SK-N-SH (cell line): ENCODE measurements at regions not wholly inside any gene's neighbourhood (a gene's known extent, or its start where the extent isn't known, plus 50 kb on each side); places are given as distances from the start of the nearest gene placed in this dataset.

Experiments
- CTCF ChIA-PET: fragments of 300-600, 350-600 bp; formaldehyde crosslinking; extraction: SDS; loops from one replicate; lab custom pipeline; 2021; lab: Yijun Ruan, JAX
- POLR2A ChIA-PET: fragments of 350-600 bp; sonication (Branson Sonifier 250); formaldehyde crosslinking; extraction: SDS; loops from one replicate; lab custom pipeline; 2020; ENCODE audit warnings: antibody characterized with exemption, inconsistent platforms; lab: Yijun Ruan, JAX
- DNase-seq: peaks from one replicate; pipeline ENCODE4 v3.0.0; 2012
- H2AFZ ChIP-seq: fragments of 200-600 bp; sonication (generic); 2 replicates; pipeline ENCODE4 v1.8.1; 2016; ENCODE audit warnings: antibody characterized with exemption, mild to moderate bottlenecking, low read depth
- H3F3A ChIP-seq: fragments of 200-600 bp; sonication (generic); replicated peaks from 2 replicates; pipeline ENCODE3; 2016; ENCODE audit warnings: antibody characterized with exemption, mild to moderate bottlenecking; ENCODE audit not compliant: insufficient read depth
- H3K27ac ChIP-seq, 2 experiments: fragments of 200-500 bp in 1 of 2; fragments of 200-600 bp in 1 of 2; sonication (Bioruptor generic) in 1 of 2; sonication (generic), shearing (Covaris generic) in 1 of 2; 2 replicates each; pipeline versions ENCODE4 v1.5.1 to v1.6.1; 2014 to 2016; ENCODE audit warnings: low read depth in 2 of 2, inconsistent platforms in 1 of 2, low read length in 1 of 2, mild to moderate bottlenecking in 1 of 2, mixed read lengths in 1 of 2
- H3K27me3 ChIP-seq: fragments of 200-600 bp; sonication (generic), shearing (Covaris generic); 2 replicates; pipeline ENCODE4 v1.6.1; 2016; ENCODE audit warnings: mixed run types; ENCODE audit not compliant: insufficient read depth
- H3K36me3 ChIP-seq, 2 experiments: fragments of 200-500 bp in 1 of 2; fragments of 200-600 bp in 1 of 2; sonication (Bioruptor generic) in 1 of 2; sonication (generic) in 1 of 2; replicated peaks in 1 of 2; 2 replicates each; pipeline versions ENCODE3 to v1.5.1; 2014 to 2016; ENCODE audit warnings: low read length in 1 of 2, mild to moderate bottlenecking in 1 of 2; ENCODE audit not compliant: insufficient read depth in 2 of 2, control insufficient read depth in 1 of 2
- H3K4me1 ChIP-seq, 2 experiments: fragments of 200-500 bp in 1 of 2; fragments of 200-600 bp in 1 of 2; sonication (Bioruptor generic) in 1 of 2; sonication (generic), shearing (Covaris generic) in 1 of 2; 2 replicates each; pipeline versions ENCODE4 v1.5.1 to v1.6.1; 2014 to 2016; ENCODE audit warnings: low read depth in 1 of 2, low read length in 1 of 2, mixed run types in 1 of 2; ENCODE audit not compliant: insufficient read depth in 2 of 2, control insufficient read depth in 1 of 2
- H3K4me2 ChIP-seq: fragments of 200-600 bp; sonication (generic), shearing (Covaris generic); 2 replicates; pipeline ENCODE4 v1.6.1; 2017; ENCODE audit warnings: mixed run types
- H3K4me3 ChIP-seq, 2 experiments: fragments of 200-500 bp in 1 of 2; fragments of 200-600 bp in 1 of 2; sonication (Bioruptor generic) in 1 of 2; sonication (generic), shearing (Covaris generic) in 1 of 2; 2 replicates each; pipeline versions ENCODE4 v1.5.1 to v1.8.1; 2014 to 2016; ENCODE audit warnings: low read depth in 2 of 2, inconsistent platforms in 1 of 2, low read length in 1 of 2, mild to moderate bottlenecking in 1 of 2, mixed read lengths in 1 of 2, moderate library complexity in 1 of 2
- H3K79me2 ChIP-seq: fragments of 200-600 bp; sonication (generic); 2 replicates; pipeline ENCODE4 v1.8.1; 2017; ENCODE audit warnings: mild to moderate bottlenecking; ENCODE audit not compliant: insufficient read depth
- H3K9ac ChIP-seq: fragments of 200-600 bp; sonication (generic); 2 replicates; pipeline ENCODE4 v1.6.1; 2017; ENCODE audit warnings: mixed run types
- H3K9me2 ChIP-seq: fragments of 200-600 bp; sonication (generic); 2 replicates; pipeline ENCODE4 v1.6.1; 2017; ENCODE audit warnings: mixed run types
- H3K9me3 ChIP-seq: fragments of 200-600 bp; sonication (generic); 2 replicates; pipeline ENCODE4 v1.6.1; 2017; ENCODE audit warnings: mixed run types, mild to moderate bottlenecking, moderate library complexity
- H4K20me1 ChIP-seq: fragments of 200-600 bp; sonication (generic); 2 replicates; pipeline ENCODE4 v1.6.1; 2017; ENCODE audit warnings: mild to moderate bottlenecking, mixed run types; ENCODE audit not compliant: insufficient read depth
- CHD2 ChIP-seq: fragments of 150-350 bp; IDR thresholded peaks from 2 replicates; pipeline ENCODE4 v1.6.1; 2018; ENCODE audit warnings: low read length; ENCODE audit not compliant: partially characterized antibody
- ELF1 ChIP-seq: IDR thresholded peaks from 2 replicates; pipeline ENCODE4 v1.4.0; 2012
- EZH2phosphoT487 ChIP-seq: fragments of 200-600 bp; sonication (generic); IDR thresholded peaks from 2 replicates; pipeline ENCODE4 v1.6.1; 2017; ENCODE audit warnings: low read depth, mixed run types, mild to moderate bottlenecking, antibody characterized with exemption, moderate library complexity, borderline replicate concordance
- FOSL2 ChIP-seq: IDR thresholded peaks from 2 replicates; pipeline ENCODE4 v1.4.0; 2012; ENCODE audit warnings: low read depth, mild to moderate bottlenecking, moderate library complexity, borderline replicate concordance
- FOXJ3 ChIP-seq: sonication (generic); formaldehyde crosslinking; IDR thresholded peaks from 2 replicates; pipeline ENCODE4 v1.5.1; 2020; ENCODE audit warnings: mild to moderate bottlenecking, missing genetic modification reagents
- GABPA ChIP-seq: IDR thresholded peaks from 2 replicates; pipeline ENCODE4 v1.4.0; 2012; ENCODE audit warnings: low read depth, mild to moderate bottlenecking
- IRF3 ChIP-seq: fragments of 150-350 bp; IDR thresholded peaks from 2 replicates; pipeline ENCODE4 v1.6.1; 2016; ENCODE audit warnings: mild to moderate bottlenecking, low read depth, low read length
- JUND ChIP-seq: IDR thresholded peaks from 2 replicates; pipeline ENCODE4 v1.4.0; 2012
- MAX ChIP-seq: IDR thresholded peaks from 2 replicates; pipeline ENCODE4 v1.4.0; 2012; ENCODE audit warnings: low read depth
- MEF2A ChIP-seq: IDR thresholded peaks from 2 replicates; pipeline ENCODE4 v1.4.0; 2012; ENCODE audit warnings: low read depth, borderline replicate concordance
- MXI1 ChIP-seq: IDR thresholded peaks from 2 replicates; pipeline ENCODE4 v1.6.1; 2012; ENCODE audit warnings: mild to moderate bottlenecking, low read depth, low read length, improper control_type of control experiment
- NRF1 ChIP-seq: IDR thresholded peaks from 2 replicates; pipeline ENCODE4 v1.6.1; 2012; ENCODE audit warnings: low read depth, mild to moderate bottlenecking, low read length
- POLR2AphosphoS5 ChIP-seq: IDR thresholded peaks from 2 replicates; pipeline ENCODE4 v1.6.1; 2012; ENCODE audit warnings: low read depth, low read length
- RAD21 ChIP-seq: IDR thresholded peaks from 2 replicates; pipeline ENCODE4 v1.6.1; 2012; ENCODE audit warnings: mild to moderate bottlenecking, low read length
- REST ChIP-seq: IDR thresholded peaks from 2 replicates; pipeline ENCODE4 v1.6.1; 2012; ENCODE audit warnings: mild to moderate bottlenecking, low read depth, low read length, moderate library complexity
- SIN3A ChIP-seq: IDR thresholded peaks from 2 replicates; pipeline ENCODE4 v1.6.1; 2012; ENCODE audit warnings: low read depth, mild to moderate bottlenecking, low read length, moderate library complexity, borderline replicate concordance
- SMC3 ChIP-seq: IDR thresholded peaks from 2 replicates; pipeline ENCODE4 v1.6.1; 2012; ENCODE audit warnings: low read depth, low read length, improper control_type of control experiment
- TEAD4 ChIP-seq: IDR thresholded peaks from 2 replicates; pipeline ENCODE4 v1.4.0; 2012; ENCODE audit warnings: mild to moderate bottlenecking, borderline replicate concordance; ENCODE audit not compliant: insufficient read depth
- YY1 ChIP-seq: IDR thresholded peaks from 2 replicates; pipeline ENCODE4 v1.4.0; 2012; ENCODE audit warnings: low read depth, mild to moderate bottlenecking
- WGBS: methylation state at CpG from one replicate; pipeline ENCODE4 v1.1.6; 2017; ENCODE audit warnings: low lambda C conversion rate; 5-methylcytosine and 5-hydroxymethylcytosine counted together
- TF ChIP-seq, protein P1 (sequence below): IDR thresholded peaks from 2 replicates; pipeline ENCODE4 v1.4.0; 2012; ENCODE audit warnings: low read depth, borderline replicate concordance
- TF ChIP-seq, protein P2 (sequence below): IDR thresholded peaks from 2 replicates; pipeline ENCODE4; 2012

DNA sequence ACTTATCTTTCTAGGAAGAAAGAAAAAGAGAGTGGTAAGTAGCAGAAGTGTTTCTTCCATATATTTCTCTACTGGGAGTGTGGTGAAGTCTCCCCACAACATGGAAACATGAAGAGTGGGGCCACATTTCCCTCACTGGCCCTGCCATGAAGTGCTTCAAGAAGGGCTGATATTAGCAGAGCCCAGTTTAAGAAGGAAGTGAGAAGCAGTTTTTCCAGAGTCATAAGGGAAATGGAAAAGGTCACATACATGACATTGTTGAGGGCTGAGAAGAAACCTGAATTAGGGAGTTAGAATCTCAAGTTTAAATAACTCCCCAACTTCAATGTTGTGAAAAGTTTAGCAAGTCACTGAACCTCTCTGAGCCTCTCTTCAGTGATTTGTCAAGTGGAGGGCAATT lies 171.9 kb upstream of the RBPJ start:
- Histone ChIP-seq H3F3A (no peaks in the 10 kb centered on the region), H3K9me2 (no peaks in the 10 kb centered on the region)
- no peak for DNase-seq
- TF ChIP-seq GABPA: no peak
- TF ChIP-seq, protein P1, sequence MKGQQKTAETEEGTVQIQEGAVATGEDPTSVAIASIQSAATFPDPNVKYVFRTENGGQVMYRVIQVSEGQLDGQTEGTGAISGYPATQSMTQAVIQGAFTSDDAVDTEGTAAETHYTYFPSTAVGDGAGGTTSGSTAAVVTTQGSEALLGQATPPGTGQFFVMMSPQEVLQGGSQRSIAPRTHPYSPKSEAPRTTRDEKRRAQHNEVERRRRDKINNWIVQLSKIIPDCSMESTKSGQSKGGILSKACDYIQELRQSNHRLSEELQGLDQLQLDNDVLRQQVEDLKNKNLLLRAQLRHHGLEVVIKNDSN: no peak
- no peak for TF ChIP-seq MXI1
- no peak for TF ChIP-seq REST
- TF ChIP-seq POLR2AphosphoS5: no peak
- TF ChIP-seq RAD21: no peak
- TF ChIP-seq EZH2phosphoT487: no peak
- no peak for TF ChIP-seq FOXJ3 (CRISPR knock-in tag)
- no peak for TF ChIP-seq TEAD4
- no peak for TF ChIP-seq MEF2A
- no peak for TF ChIP-seq ELF1
- TF ChIP-seq SMC3: no peak
- TF ChIP-seq, all 33 proteins: peak for 0
- H3K9me3 ChIP-seq: no peaks in the 10 kb centered on the region
- no peaks in the 10 kb centered on the region for H4K20me1 ChIP-seq
- no peaks in the 10 kb centered on the region for H3K79me2 ChIP-seq
- no peaks in the 10 kb centered on the region; the same call in 1 of the 2 replicates for H3K27me3 ChIP-seq
- H3K4me2 ChIP-seq: no peak overlapping the region
- H2AFZ ChIP-seq: no peak overlapping the region
- H3K4me3 ChIP-seq: no peak overlapping the region
- H3K36me3 ChIP-seq: no peaks in the 10 kb centered on the region
- POLR2A ChIA-PET: no interaction called here
- H3K27ac ChIP-seq: no peak overlapping the region
- H3K9ac ChIP-seq: no peak overlapping the region
- H3K4me1 ChIP-seq: peaks cover 0 to 11% of the 10 kb centered on the region in 2 experiments; a peak in 1 of 4 replicates
- CTCF ChIA-PET: no interaction called here

- peaks cover 0 to 11% of the 10 kb centered on the region in 2 experiments; a peak in 1 of 4 replicates for H3K4me1 ChIP-seq
- no peaks in the 10 kb centered on the region for H3K79me2 ChIP-seq
- no peaks in the 10 kb centered on the region for H4K20me1 ChIP-seq
- CTCF ChIA-PET: no interaction called here
- 70% methylated on average over 5 of the region's 5 CpGs for WGBS
- no peak overlapping the region for H3K4me2 ChIP-seq
- POLR2A ChIA-PET: no interaction called here
- H3K9me3 ChIP-seq: no peaks in the 10 kb centered on the region
- TF ChIP-seq, protein P2, sequence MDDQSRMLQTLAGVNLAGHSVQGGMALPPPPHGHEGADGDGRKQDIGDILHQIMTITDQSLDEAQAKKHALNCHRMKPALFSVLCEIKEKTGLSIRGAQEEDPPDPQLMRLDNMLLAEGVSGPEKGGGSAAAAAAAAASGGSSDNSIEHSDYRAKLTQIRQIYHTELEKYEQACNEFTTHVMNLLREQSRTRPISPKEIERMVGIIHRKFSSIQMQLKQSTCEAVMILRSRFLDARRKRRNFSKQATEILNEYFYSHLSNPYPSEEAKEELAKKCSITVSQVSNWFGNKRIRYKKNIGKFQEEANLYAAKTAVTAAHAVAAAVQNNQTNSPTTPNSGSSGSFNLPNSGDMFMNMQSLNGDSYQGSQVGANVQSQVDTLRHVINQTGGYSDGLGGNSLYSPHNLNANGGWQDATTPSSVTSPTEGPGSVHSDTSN: 0 out of 2 replicates have a peak, but pooled peaks have one; percentile 5
- TF ChIP-seq FOSL2 (peak; percentile 59; the same call in 1 of the 2 replicates), EZH2phosphoT487 (no peak), MAX (no peak), SIN3A (no peak), GABPA (no peak), TEAD4 (no peak), IRF3 (no peak), YY1 (peak; percentile 68; the same call in 1 of the 2 replicates), NRF1 (no peak), CHD2 (no peak), JUND (peak; percentile 33; the same call in 1 of the 2 replicates)
- peak overlapping the region; percentile 74 for H2AFZ ChIP-seq
- no peak for DNase-seq
- no peak overlapping the region for H3K27ac ChIP-seq
- H3K4me3 ChIP-seq: no peak overlapping the region
- H3K27me3 ChIP-seq: no peaks in the 10 kb centered on the region; the same call in 1 of the 2 replicates
- H3K9me2 ChIP-seq: no peaks in the 10 kb centered on the region
- no peak overlapping the region for H3K9ac ChIP-seq
- no peaks in the 10 kb centered on the region for H3F3A ChIP-seq
- H3K36me3 ChIP-seq: no peaks in the 10 kb centered on the region
Measured at GRCh38 chr4:26150948-26151347, 169.9 kb upstream of the RBPJ start.
